GM12892 (cell line): ENCODE measurements at regions not wholly inside any gene's neighbourhood (a gene's known extent, or its start where the extent isn't known, plus 50 kb on each side); places are given as distances from the start of the nearest gene placed in this dataset.

Source experiments
- POLR2A ChIP-seq: IDR thresholded peaks from 2 replicates; pipeline ENCODE4 v1.6.1; 2011; ENCODE audit warnings: low read depth, low read length, control low read depth
- POLR2AphosphoS5 ChIP-seq: IDR thresholded peaks from 2 replicates; pipeline ENCODE4 v1.6.1; 2011; ENCODE audit warnings: low read depth, low read length, control low read depth
- TAF1 ChIP-seq: IDR thresholded peaks from 2 replicates; pipeline ENCODE4 v1.6.1; 2011; ENCODE audit warnings: low read depth, mild to moderate bottlenecking, control low read depth, low read length, borderline replicate concordance

DNA sequence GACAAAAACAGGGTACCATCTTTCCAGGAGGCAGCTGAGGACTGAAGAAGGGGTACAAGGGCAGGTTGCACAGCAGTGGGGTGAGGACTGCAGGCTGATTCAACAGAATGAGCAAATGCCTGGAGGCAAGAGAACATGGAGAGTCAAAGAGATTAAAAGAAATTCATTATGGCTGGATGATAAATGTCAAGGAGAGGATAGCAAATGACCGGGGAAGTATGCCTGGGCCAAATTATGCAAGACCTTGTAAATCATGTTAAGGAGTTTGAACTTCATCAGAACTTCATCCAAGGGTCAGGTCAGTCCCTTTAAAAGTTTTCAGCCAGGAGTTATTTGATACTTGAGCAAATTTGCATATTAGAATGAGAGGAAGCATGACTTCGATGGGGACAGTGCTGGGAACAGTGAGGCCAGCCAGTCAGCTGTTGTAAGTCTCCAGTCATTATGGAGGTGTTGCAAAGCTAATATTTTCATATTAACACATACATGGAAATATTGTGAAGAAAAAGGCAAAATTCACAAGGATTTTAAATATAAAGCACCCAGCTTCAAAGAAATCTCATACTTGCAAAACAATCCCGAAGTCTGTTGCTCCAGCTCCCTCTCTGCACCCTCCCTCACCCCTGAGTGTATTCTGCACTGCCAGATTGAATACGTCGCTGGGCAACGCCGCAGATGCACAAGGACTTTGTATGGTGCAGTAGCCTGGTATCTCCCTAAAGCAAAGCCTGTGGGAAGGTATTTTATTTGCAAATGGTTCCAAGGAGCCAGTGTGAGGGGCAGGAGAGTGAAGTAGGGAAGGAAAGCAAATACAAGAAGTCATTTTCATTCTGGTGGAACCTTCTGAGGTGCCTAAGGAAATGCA is 509.8 kb upstream of the TLE4 start:
- TF ChIP-seq POLR2A (no peak), TAF1 (no peak), POLR2AphosphoS5 (no peak)
